ENCODE measurements at regions not wholly inside any gene's neighbourhood (a gene's known extent, or its start where the extent isn't known, plus 50 kb on each side); places are given as distances from the start of the nearest gene placed in this dataset.

GRCh38 chr5:24353611-24354010 is 291.2 kb downstream of the CDH10 start:
- in situ Hi-C loops (cut with MboI; ENCODE audit: low pct_unique_long_range_greater_than_20kb in 2 of 9, low sequenced_read_pairs in 9 of 9, unreplicated experiment in 9 of 9) = no loop called here
- ATAC-seq (replicated peaks in 6 of 8) = no peak
- Histone ChIP-seq H3K4me3 (no peak overlapping the region), H3K27ac (no peak overlapping the region), H3K4me1 (replicated peaks in 1 of 2) (no peaks in the 10 kb centered on the region)

GRCh38 chr5:24363789-24364481 is 280.8 kb downstream of the CDH10 start:
- H3K4me3 ChIP-seq = no peak overlapping the region
- in situ Hi-C loops (cut with MboI; ENCODE audit: low pct_unique_long_range_greater_than_20kb in 2 of 9, low sequenced_read_pairs in 9 of 9, unreplicated experiment in 9 of 9) = no loop called here
- no peak for ATAC-seq (replicated peaks in 6 of 8)

GRCh38 chr5:24364711-24365110 is 280.1 kb downstream of the CDH10 start:
- Histone ChIP-seq H3K27ac (no peak overlapping the region), H3K4me3 (no peak overlapping the region), H3K4me1 (replicated peaks in 1 of 2) (no peaks in the 10 kb centered on the region)
- WGBS, 10 experiments = 30 to 100% (median 76%) methylated on average over 1 to 4 of the region's 5 CpGs; no CpG with 5 or more reads in 6 of the 10 experiments
- no peak for ATAC-seq (replicated peaks in 6 of 8)
- in situ Hi-C loops (cut with MboI; ENCODE audit: low pct_unique_long_range_greater_than_20kb in 2 of 9, low sequenced_read_pairs in 9 of 9, unreplicated experiment in 9 of 9) = no loop called here

More at GRCh38 chr5:24363789-24364481, 280.8 kb downstream of the CDH10 start:
- no peak overlapping the region for H3K27ac ChIP-seq
- 61 to 93% (median 84%) methylated on average over 1 to 5 of the region's 9 CpGs; no CpG with 5 or more reads in 4 of the 10 experiments for WGBS, 10 experiments
- no peaks in the 10 kb centered on the region for H3K4me1 ChIP-seq (replicated peaks in 1 of 2)

GRCh38 chr5:24365406-24365805 is 279.4 kb downstream of the CDH10 start:
- ATAC-seq (replicated peaks in 6 of 8) = no peak
- 91% methylated on average over 1 of the region's 1 CpG; no CpG with 5 or more reads in 9 of the 10 experiments for WGBS, 10 experiments
- no peak overlapping the region for H3K4me3 ChIP-seq
- no peaks in the 10 kb centered on the region for H3K4me1 ChIP-seq (replicated peaks in 1 of 2)
- in situ Hi-C loops (cut with MboI; ENCODE audit: low pct_unique_long_range_greater_than_20kb in 2 of 9, low sequenced_read_pairs in 9 of 9, unreplicated experiment in 9 of 9) = no loop called here
- no peak overlapping the region for H3K27ac ChIP-seq

- 0 to 100% (median 97%) methylated on average over 1 to 3 of the region's 3 CpGs; no CpG with 5 or more reads in 2 of the 10 experiments for WGBS, 10 experiments
- H3K4me1 ChIP-seq (replicated peaks in 1 of 2) = no peaks in the 10 kb centered on the region
- no peak overlapping the region for H3K27ac ChIP-seq
- no peak overlapping the region for H3K4me3 ChIP-seq
- in situ Hi-C loops (cut with MboI; ENCODE audit: low pct_unique_long_range_greater_than_20kb in 2 of 9, low sequenced_read_pairs in 9 of 9, unreplicated experiment in 9 of 9) = no loop called here
- no peak for ATAC-seq (replicated peaks in 6 of 8)
Observed at GRCh38 chr5:24367216-24367615, 277.6 kb downstream of the CDH10 start.

- in situ Hi-C loops (cut with MboI; ENCODE audit: low pct_unique_long_range_greater_than_20kb in 2 of 9, low sequenced_read_pairs in 9 of 9, unreplicated experiment in 9 of 9) = no loop called here
- Histone ChIP-seq H3K27ac (no peak overlapping the region), H3K4me1 (replicated peaks in 1 of 2) (no peaks in the 10 kb centered on the region), H3K4me3 (no peak overlapping the region)
- no peak for ATAC-seq (replicated peaks in 6 of 8)
- WGBS, 10 experiments = 0 to 100% (median 35%) methylated on average over 1 to 2 of the region's 2 CpGs; no CpG with 5 or more reads in 2 of the 10 experiments
Observed at GRCh38 chr5:24368115-24368514, 276.7 kb downstream of the CDH10 start.

- no peak for ATAC-seq (replicated peaks in 6 of 8)
- in situ Hi-C loops (cut with MboI; ENCODE audit: low pct_unique_long_range_greater_than_20kb in 2 of 9, low sequenced_read_pairs in 9 of 9, unreplicated experiment in 9 of 9) = no loop called here
- H3K4me1 ChIP-seq (replicated peaks in 1 of 2) = no peaks in the 10 kb centered on the region
- no peak overlapping the region for H3K27ac ChIP-seq
- 14 to 100% (median 90%) methylated on average over 1 to 2 of the region's 2 CpGs; no CpG with 5 or more reads in 2 of the 10 experiments for WGBS, 10 experiments
- no peak overlapping the region for H3K4me3 ChIP-seq
Observed at GRCh38 chr5:24376210-24376609, 268.6 kb downstream of the CDH10 start.

- no peak overlapping the region for H3K4me3 ChIP-seq
- in situ Hi-C loops (cut with MboI; ENCODE audit: low pct_unique_long_range_greater_than_20kb in 2 of 9, low sequenced_read_pairs in 9 of 9, unreplicated experiment in 9 of 9) = no loop called here
- H3K27ac ChIP-seq = no peak overlapping the region
- ATAC-seq (replicated peaks in 6 of 8) = peak in 1 of 8 experiments; percentile 43
- WGBS, 10 experiments = 38 to 100% (median 73%) methylated on average over 4 to 6 of the region's 6 CpGs; no CpG with 5 or more reads in 2 of the 10 experiments
- H3K4me1 ChIP-seq (replicated peaks in 1 of 2) = peaks cover 0 to under 1% of the 10 kb centered on the region in 2 donors
Observed at GRCh38 chr5:24376616-24377015, 268.2 kb downstream of the CDH10 start.

GRCh38 chr5:24381861-24382489 is 262.8 kb downstream of the CDH10 start:
- H3K4me1 ChIP-seq (replicated peaks in 1 of 2) = peaks cover 0 to 21% of the 10 kb centered on the region in 2 donors
- H3K27ac ChIP-seq = peak overlapping the region in 1 of 2 donors; percentile 36
- in situ Hi-C loops (cut with MboI; ENCODE audit: low pct_unique_long_range_greater_than_20kb in 2 of 9, low sequenced_read_pairs in 9 of 9, unreplicated experiment in 9 of 9) = no loop called here
- H3K4me3 ChIP-seq = no peak overlapping the region
- WGBS, 10 experiments = 0 to 17% (median 7%) methylated on average over 2 to 5 of the region's 5 CpGs
- peak; percentile 30 to 95 (median 69) for ATAC-seq (replicated peaks in 6 of 8)

- in situ Hi-C loops (cut with MboI; ENCODE audit: low pct_unique_long_range_greater_than_20kb in 2 of 9, low sequenced_read_pairs in 9 of 9, unreplicated experiment in 9 of 9) = no loop called here
- WGBS, 10 experiments = 5 to 90% (median 46%) methylated on average over 1 to 3 of the region's 3 CpGs
Observed at GRCh38 chr5:24385070-24385469, 259.7 kb downstream of the CDH10 start.

GRCh38 chr5:24385617-24386016 is 259.2 kb downstream of the CDH10 start:
- in situ Hi-C loops (cut with MboI; ENCODE audit: low pct_unique_long_range_greater_than_20kb in 2 of 9, low sequenced_read_pairs in 9 of 9, unreplicated experiment in 9 of 9) = no loop called here
- peaks cover 0 to 21% of the 10 kb centered on the region in 2 donors for H3K4me1 ChIP-seq (replicated peaks in 1 of 2)
- WGBS, 10 experiments = 40 to 100% (median 100%) methylated on average over 1 of the region's 1 CpG; no CpG with 5 or more reads in 1 of the 10 experiments
- no peak overlapping the region for H3K27ac ChIP-seq
- ATAC-seq (replicated peaks in 6 of 8) = no peak
- H3K4me3 ChIP-seq = no peak overlapping the region

More at GRCh38 chr5:24385070-24385469, 259.7 kb downstream of the CDH10 start:
- Histone ChIP-seq H3K4me3 (no peak overlapping the region), H3K4me1 (replicated peaks in 1 of 2) (peaks cover 0 to 21% of the 10 kb centered on the region in 2 donors), H3K27ac (no peak overlapping the region)
- ATAC-seq (replicated peaks in 6 of 8) = no peak

GRCh38 chr5:24388448-24388847 is 256.3 kb downstream of the CDH10 start:
- in situ Hi-C loops (cut with MboI; ENCODE audit: low pct_unique_long_range_greater_than_20kb in 2 of 9, low sequenced_read_pairs in 9 of 9, unreplicated experiment in 9 of 9) = no loop called here
- WGBS, 10 experiments = 37 to 80% (median 67%) methylated on average over 1 to 5 of the region's 5 CpGs; no CpG with 5 or more reads in 3 of the 10 experiments
- H3K4me1 ChIP-seq (replicated peaks in 1 of 2) = peaks cover 0 to 3% of the 10 kb centered on the region in 2 donors
- ATAC-seq (replicated peaks in 6 of 8) = no peak
- no peak overlapping the region for H3K4me3 ChIP-seq
- H3K27ac ChIP-seq = no peak overlapping the region

- Histone ChIP-seq H3K4me1 (replicated peaks in 1 of 2) (no peaks in the 10 kb centered on the region), H3K4me3 (no peak overlapping the region), H3K27ac (no peak overlapping the region)
- ATAC-seq (replicated peaks in 6 of 8) = no peak
- in situ Hi-C loops (cut with MboI; ENCODE audit: low pct_unique_long_range_greater_than_20kb in 2 of 9, low sequenced_read_pairs in 9 of 9, unreplicated experiment in 9 of 9) = no loop called here
- WGBS, 10 experiments = 4 to 100% (median 92%) methylated on average over 1 to 3 of the region's 4 CpGs; no CpG with 5 or more reads in 5 of the 10 experiments
Observed at GRCh38 chr5:24389968-24390367, 254.8 kb downstream of the CDH10 start.

Measured in motor neuron (in vitro differentiated cells).